Right ventricle myocardium superior (tissue), 1 donor: ENCODE measurements at regions not wholly inside any gene's neighbourhood (a gene's known extent, or its start where the extent isn't known, plus 50 kb on each side); places are given as distances from the start of the nearest gene placed in this dataset.

Experiments
- ATAC-seq: fragments of 200-7000 bp; cut with Tn5 transposase; one replicate; pipeline ENCODE4 v1.9.1; 2020; ENCODE audit warnings: mild to moderate bottlenecking; ENCODE audit not compliant: poor library complexity
- DNase-seq: peaks from one replicate; pipeline ENCODE4 v3.0.0-alpha.2; 2020
- intact Hi-C: fragments of 100-400 bp; cut with DNase I; formaldehyde crosslinking; loops from one replicate; pipeline ENCODE4 v1.11.2; 2022
- donor health status: DM: no; HTN: yes; CAD: no; lungs with severe emphysema.

DNA sequence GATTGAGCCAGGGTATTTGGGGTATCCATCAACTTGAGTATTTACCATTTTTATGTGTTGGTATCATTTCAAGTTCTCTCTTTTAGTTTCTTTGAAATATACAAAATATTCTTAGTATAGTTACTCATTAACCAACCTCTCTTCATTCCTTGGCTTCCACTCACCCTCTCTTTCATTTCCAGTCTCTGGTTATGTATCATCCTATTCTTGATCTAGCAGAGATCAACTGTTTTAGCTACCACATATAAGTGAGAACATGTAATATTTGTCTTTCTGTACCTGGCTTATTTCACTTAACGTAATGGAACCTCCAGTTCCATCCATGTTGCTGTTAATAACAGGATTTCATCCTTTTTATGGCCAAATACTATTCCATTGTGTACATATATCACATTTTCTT, 86.9 kb downstream of the DACT1 start:
- DNase-seq (no peak), ATAC-seq (no peak)
- intact Hi-C loops: no loop called here

DNA sequence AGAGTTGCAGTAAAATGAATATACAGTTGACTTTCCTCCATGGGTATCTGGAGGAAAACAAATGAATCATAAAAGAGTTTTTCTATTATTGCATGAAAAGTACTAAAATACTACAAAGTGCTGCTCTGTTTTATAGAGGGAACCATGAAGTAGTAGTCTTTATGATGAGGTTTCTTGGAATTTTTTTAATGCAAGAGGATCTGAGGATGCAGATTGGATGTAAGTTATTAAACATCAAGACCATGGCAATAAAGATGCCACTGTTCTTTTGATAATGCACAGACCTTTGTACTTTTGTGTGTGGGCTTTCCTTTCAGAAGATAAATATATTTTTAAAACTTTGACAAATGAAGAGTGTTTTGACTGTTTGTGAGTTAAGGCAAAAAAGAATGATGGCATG, 87.5 kb downstream of the DACT1 start:
- DNase-seq (no peak), ATAC-seq (no peak)
- intact Hi-C loops: no loop called here

GRCh38 chr14:58725871-58726270, 88.1 kb downstream of the DACT1 start:
- intact Hi-C loops: no loop called here

GRCh38 chr14:58730792-58731464, 93.2 kb downstream of the DACT1 start:
- ATAC-seq (no peak), DNase-seq (no peak)
- intact Hi-C loops: no loop called here

More at GRCh38 chr14:58725871-58726270, 88.1 kb downstream of the DACT1 start:
- DNase-seq: no peak
- no peak for ATAC-seq

DNA sequence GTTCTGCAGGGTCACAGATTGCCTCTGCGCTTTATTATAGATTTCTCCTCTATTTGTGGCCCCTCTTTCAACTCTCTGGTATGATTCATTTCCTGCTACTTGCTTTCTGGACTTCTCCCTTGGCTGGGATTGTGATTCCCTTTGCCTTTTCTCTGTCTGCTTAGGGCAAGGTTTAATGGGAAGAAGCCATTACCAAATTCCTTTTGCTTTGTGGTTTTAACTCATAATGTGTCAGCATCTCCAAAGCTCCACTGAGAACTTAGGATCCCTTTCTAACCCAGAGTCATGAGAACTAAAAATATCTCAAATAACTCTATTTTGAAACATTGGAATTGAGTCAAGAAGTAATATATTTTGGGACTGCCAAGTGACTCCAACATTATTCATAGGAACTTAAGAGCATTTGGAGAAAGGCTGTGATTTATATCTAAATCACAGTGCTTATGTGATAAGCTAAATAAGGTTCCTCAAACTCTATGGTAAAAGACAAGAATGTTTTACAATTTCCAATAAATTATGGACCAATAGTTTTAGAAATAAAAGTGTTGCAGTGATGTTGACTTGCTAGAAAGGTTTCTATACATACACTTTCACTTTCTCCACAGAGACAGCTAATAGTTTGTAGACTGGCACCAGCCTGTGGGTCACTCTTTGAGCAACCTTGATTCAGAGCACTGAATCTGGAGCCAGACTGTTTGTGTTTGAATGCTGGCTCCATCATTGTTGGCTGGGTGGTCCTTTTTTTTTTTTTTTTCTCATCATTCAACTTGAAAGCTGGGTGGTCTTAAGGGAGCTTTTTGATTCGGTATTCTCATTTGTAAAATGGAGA, 93.9 kb downstream of the DACT1 start:
- peak; percentile 18 for ATAC-seq
- DNase-seq: no peak
- intact Hi-C loops: no loop called here

DNA sequence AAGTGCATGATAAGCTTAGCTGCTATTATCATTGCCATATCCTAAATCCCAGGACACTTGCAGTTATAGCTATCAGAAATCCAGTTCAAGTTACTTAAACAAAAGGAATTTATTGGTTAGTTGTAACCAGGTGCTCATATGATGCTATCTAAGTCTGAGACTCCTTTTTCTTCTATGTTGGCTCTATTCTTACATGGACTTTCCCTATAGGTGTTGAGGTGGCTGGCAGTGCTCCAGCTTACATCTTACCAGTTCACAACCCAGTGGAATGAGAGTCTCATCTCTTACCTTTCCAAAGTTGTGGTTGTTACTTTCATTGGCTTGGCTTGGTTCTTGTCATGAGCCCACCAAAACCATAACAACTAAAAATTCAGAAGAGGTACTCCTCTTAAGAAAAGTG, 94.6 kb downstream of the DACT1 start:
- intact Hi-C loops: no loop called here
- ATAC-seq (no peak), DNase-seq (no peak)

DNA sequence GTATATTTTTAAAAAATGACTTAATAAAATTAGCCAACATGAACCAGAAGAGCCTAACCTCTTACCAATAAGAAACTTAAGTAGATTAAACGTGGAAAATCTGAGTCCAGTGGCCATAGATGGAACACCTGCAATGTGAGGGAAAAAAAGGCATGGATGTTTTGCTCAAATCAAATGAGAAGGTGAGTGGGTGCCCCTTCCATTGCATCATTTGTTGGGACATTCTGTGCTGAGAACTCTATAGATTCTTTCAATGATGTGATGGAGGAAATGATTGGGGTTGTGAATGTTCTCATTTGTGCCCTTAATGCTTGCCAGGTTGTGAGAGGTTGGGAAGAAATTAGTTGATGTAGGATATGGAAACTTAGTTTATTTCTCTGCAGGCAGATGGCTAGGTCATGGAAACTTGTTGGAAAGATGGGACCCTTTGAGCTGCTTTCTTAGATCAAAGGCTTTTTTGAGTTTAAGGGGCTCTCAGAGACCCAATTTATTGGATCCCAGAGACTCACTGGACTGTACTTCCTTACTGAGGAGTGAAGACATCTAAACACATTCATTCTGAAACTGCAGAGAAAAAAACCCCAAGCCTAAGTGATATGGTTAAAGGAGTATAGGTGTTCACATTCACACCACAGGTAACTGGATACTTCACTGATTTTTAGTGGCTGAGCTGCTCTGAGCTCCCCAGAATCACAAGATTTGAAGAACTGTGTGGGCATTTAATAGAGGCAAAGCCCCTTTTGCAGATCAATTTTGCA, 95.9 kb downstream of the DACT1 start:
- no peak for DNase-seq
- ATAC-seq: no peak
- intact Hi-C loops: no loop called here

DNA sequence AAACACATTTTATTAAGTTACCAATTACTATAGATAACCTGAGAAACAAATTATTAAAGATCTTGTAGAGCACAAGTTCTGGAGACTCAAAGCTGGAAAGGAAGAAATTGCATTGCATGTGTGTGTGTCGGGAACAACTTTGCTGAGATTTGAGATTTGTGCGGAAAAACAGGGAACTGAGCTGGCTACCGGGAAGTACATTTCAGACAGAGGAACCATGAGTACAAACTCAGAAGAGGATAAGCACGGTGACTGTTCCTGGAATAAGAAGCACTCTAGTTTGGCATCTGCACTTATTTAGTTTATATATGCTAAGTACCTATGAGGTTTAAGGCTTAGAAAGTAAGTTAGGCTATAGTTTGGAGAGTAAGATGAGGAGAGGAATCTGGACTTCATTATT, 97.8 kb downstream of the DACT1 start:
- DNase-seq (no peak), ATAC-seq (peak; percentile 39)
- intact Hi-C loops: no loop called here

DNA sequence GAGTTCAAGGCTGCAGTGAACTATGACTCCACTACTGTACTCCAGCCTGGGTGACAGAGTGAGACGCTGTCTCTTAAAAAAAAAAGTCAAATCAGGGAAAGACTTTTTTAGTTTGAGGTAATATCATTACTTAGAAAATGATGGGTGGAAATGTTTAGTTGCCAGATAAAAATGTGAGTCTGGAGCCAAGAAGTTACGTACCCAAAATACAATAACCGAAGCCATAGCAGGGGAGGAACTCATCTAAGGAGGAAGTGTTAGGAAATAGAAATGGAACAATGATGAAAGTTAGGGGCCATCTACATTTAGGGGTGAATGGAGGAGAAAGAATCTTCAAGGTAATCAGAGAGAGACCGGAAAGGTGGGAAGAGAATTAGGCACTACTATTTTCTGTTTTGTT, 98.8 kb downstream of the DACT1 start:
- DNase-seq (no peak), ATAC-seq (no peak)
- intact Hi-C loops: no loop called here

DNA sequence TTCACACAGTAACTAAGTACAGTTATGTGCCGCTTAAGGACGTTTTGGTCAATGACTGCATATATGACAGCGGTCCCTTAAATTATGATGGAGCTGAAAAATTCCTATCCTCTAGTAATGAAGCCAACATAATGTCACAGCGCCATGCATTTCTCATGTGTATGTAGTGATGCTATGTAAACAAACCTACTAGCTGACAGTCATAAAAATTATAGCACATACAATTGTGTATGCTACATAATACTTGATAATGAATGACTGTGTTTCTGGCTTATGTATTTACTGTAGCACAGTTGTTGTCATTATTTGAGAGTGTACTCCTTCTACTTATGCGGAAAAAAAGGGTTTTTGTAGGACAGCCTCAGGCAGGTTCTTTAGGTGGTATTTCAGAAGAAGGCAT, 99.7 kb downstream of the DACT1 start:
- no peak for DNase-seq
- intact Hi-C loops: no loop called here
- no peak for ATAC-seq

- DNase-seq: no peak
- intact Hi-C loops: no loop called here
- ATAC-seq: no peak
Measured at GRCh38 chr14:58738189-58738836, 100.6 kb downstream of the DACT1 start.

- ATAC-seq (no peak), DNase-seq (no peak)
- intact Hi-C loops: no loop called here
Measured at GRCh38 chr14:58738876-58739275, 101.1 kb downstream of the DACT1 start.

DNA sequence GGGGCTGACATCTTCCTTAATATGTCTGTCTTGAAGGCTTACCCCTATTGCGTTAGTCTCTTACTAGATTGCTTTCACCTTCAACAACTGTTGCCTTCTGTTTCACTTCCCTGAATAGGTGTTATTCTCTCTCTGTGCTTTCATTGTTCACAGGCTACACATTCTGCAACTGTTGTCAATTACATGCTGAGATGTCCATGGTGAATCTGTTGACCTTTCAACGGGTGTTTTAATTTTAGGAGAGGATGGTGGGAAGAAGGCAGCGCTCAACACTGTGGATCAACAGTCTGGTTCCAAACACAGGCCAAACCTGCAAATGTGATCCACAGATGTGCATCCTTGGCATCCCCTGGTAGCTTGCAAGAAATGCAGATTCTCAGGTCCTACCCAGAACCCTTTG, 101.9 kb downstream of the DACT1 start:
- intact Hi-C loops: no loop called here
- ATAC-seq: no peak
- no peak for DNase-seq

GRCh38 chr14:58740379-58740935, 102.7 kb downstream of the DACT1 start:
- DNase-seq: no peak
- ATAC-seq: no peak
- intact Hi-C loops: no loop called here

DNA sequence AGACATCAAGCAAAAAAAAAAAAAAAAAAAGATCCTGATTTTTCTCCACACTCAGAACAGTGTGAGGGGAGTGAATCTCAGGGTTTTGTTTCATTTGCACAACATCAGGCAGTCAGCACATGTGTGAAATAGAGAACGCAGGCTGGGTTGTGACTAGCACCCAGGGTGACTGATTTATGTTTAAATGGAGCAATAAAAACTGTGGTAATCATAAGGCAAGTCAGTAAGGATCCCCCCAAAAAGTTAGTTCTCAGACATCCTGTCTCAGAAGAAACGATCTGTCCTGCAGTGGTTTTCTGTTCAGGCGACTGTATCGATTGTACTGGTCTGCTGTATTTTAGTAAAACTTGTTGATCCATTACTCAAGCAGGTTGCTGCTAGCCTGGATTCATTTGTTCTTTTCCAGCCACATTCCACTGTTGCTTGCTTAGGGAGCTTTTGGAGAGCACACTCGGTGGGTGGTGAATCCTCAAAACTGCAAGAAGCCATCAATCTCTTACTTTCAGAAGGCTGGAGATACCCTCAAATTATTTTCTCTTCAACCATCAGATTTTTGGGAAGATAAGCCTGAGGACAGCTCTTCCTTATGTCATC, 107.1 kb downstream of the DACT1 start:
- intact Hi-C loops: no loop called here
- ATAC-seq: no peak

GRCh38 chr14:58746261-58746660, 108.5 kb downstream of the DACT1 start:
- no peak for DNase-seq
- intact Hi-C loops: no loop called here
- ATAC-seq: no peak

More for the DNA sequence above, 107.1 kb downstream of the DACT1 start:
- no peak for DNase-seq

- intact Hi-C loops: no loop called here
- no peak for ATAC-seq
- DNase-seq: no peak
Measured at GRCh38 chr14:58746701-58747100, 108.9 kb downstream of the DACT1 start.

- intact Hi-C loops: no loop called here
- peak; percentile 60 for DNase-seq
- ATAC-seq: peak; percentile 72
Measured at GRCh38 chr14:58747181-58747580, 109.4 kb downstream of the DACT1 start.
